Stomach (tissue), 4 donors: ENCODE measurements at regions not wholly inside any gene's neighbourhood (a gene's known extent, or its start where the extent isn't known, plus 50 kb on each side); places are given as distances from the start of the nearest gene placed in this dataset.

Source experiments
- CTCF ChIP-seq, 7 experiments: fragments of 450-650 bp in 4 of 7; fragments of 200-600 bp in 3 of 7; sonication (generic) in 3 of 7; IDR thresholded peaks; one replicate each; pipeline ENCODE4 v1.5.1; 2016 to 2019; ENCODE audit warnings: antibody characterized with exemption in 7 of 7, control low read depth in 2 of 7, mild to moderate bottlenecking in 1 of 7
- EP300 ChIP-seq: sonication (generic); formaldehyde crosslinking; IDR thresholded peaks from one replicate; pipeline ENCODE4 v1.6.1; 2017; ENCODE audit warnings: antibody characterized with exemption
- POLR2A ChIP-seq, 4 donors: fragments of 450-650 bp; IDR thresholded peaks; one replicate each; pipeline ENCODE4 v1.6.1; 2016; ENCODE audit warnings: antibody characterized with exemption in 4 of 4, control low read depth in 2 of 4, mild to moderate bottlenecking in 1 of 4, moderate library complexity in 1 of 4
- POLR2AphosphoS5 ChIP-seq, 3 donors: sonication (generic); formaldehyde crosslinking; IDR thresholded peaks; one replicate each; pipeline ENCODE4 v1.6.1; 2016; ENCODE audit warnings: antibody characterized with exemption in 3 of 3

DNA sequence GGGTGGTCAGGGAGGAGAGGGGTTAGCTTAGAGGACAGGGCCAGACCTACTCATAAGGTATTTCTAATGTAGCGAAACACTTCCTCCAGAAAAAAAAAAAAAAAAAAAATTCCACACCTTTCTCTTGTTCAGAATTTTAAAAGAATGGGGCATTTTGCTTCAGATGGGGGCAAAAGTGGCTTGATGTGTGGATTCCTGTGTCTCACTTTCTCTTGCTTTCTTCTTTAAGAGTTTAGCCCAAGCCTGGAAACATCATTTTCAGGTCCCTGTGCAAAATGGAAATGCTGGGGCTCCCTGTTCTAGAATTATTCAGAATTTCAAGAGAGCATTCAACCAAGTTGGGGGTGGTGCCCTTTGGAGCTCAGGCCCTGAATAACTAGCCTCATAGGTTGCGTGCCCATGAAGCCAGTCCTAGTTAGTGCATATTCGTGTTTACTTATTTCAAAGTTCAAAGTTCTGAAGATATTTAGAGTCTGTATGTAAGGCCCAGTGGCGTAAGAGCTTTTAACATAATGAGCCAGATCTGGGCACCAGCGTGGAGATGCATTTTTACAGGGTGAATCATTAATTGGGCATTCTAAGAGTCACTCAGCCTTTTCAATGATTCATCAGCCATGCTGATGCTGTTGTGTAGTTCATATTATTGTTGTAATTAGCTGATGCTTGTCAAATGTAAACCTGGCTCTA is 104.5 kb downstream of the RPLP1 start:
- TF ChIP-seq CTCF (IDR thresholded peaks at IDR 0.05): no peak
- peak in 1 of 3 donors; percentile 70 for TF ChIP-seq POLR2AphosphoS5 (IDR thresholded peaks at IDR 0.05)
- no peak for TF ChIP-seq POLR2A (IDR thresholded peaks at IDR 0.05)
- TF ChIP-seq EP300: no peak
